ENCODE measurements at regions not wholly inside any gene's neighbourhood (a gene's known extent, or its start where the extent isn't known, plus 50 kb on each side); places are given as distances from the start of the nearest gene placed in this dataset.

GRCh38 chr14:51498411-51499227 is 153.1 kb upstream of the FRMD6 start:
- 53 to 59% methylated on average over 10 of the region's 10 CpGs for WGBS, 2 donors
- intact Hi-C loops (cut with DNase I; ENCODE audit: low total_unique reads) = no loop called here
- DNase-seq (ENCODE audit: low spot score in 2 of 2) = peak in 1 of 2 donors; percentile 44
- TF ChIP-seq POLR2A (IDR thresholded peaks at IDR 0.05) = no peak
- no peak for TF ChIP-seq CTCF (IDR thresholded peaks at IDR 0.05)
- no peak overlapping the region for H3K4me3 ChIP-seq (ENCODE audit: low read depth, poor library complexity, severe bottlenecking)

GRCh38 chr14:51500776-51501175 is 150.9 kb upstream of the FRMD6 start:
- DNase-seq (ENCODE audit: low spot score in 2 of 2) = no peak
- 50 to 58% methylated on average over 1 of the region's 1 CpG for WGBS, 2 donors
- intact Hi-C loops (cut with DNase I; ENCODE audit: low total_unique reads) = no loop called here
- H3K4me3 ChIP-seq (ENCODE audit: low read depth, poor library complexity, severe bottlenecking) = no peak overlapping the region
- TF ChIP-seq POLR2A (IDR thresholded peaks at IDR 0.05) = no peak
- TF ChIP-seq CTCF (IDR thresholded peaks at IDR 0.05) = no peak

- H3K4me3 ChIP-seq (ENCODE audit: low read depth, poor library complexity, severe bottlenecking) = no peak overlapping the region
- intact Hi-C loops (cut with DNase I; ENCODE audit: low total_unique reads) = no loop called here
- DNase-seq (ENCODE audit: low spot score in 2 of 2) = no peak
- TF ChIP-seq POLR2A (IDR thresholded peaks at IDR 0.05) = no peak
- no peak for TF ChIP-seq CTCF (IDR thresholded peaks at IDR 0.05)
These were observed 150.0 kb upstream of the FRMD6 start for GRCh38 chr14:51501746-51502145.

GRCh38 chr14:51504669-51505068 is 147.0 kb upstream of the FRMD6 start:
- intact Hi-C loops (cut with DNase I; ENCODE audit: low total_unique reads) = no loop called here
- H3K4me3 ChIP-seq (ENCODE audit: low read depth, poor library complexity, severe bottlenecking) = no peak overlapping the region
- no peak for DNase-seq (ENCODE audit: low spot score in 2 of 2)
- 100% methylated on average over 1 of the region's 1 CpG for WGBS, 2 donors
- no peak for TF ChIP-seq CTCF (IDR thresholded peaks at IDR 0.05)
- TF ChIP-seq POLR2A (IDR thresholded peaks at IDR 0.05) = no peak

- 60 to 76% methylated on average over 2 of the region's 2 CpGs for WGBS, 2 donors
- intact Hi-C loops (cut with DNase I; ENCODE audit: low total_unique reads) = no loop called here
- TF ChIP-seq CTCF (IDR thresholded peaks at IDR 0.05) (no peak), POLR2A (IDR thresholded peaks at IDR 0.05) (no peak)
- no peak for DNase-seq (ENCODE audit: low spot score in 2 of 2)
- no peak overlapping the region for H3K4me3 ChIP-seq (ENCODE audit: low read depth, poor library complexity, severe bottlenecking)
These were observed 144.2 kb upstream of the FRMD6 start for GRCh38 chr14:51507511-51507905.
